ENCODE measurements at regions not wholly inside any gene's neighbourhood (a gene's known extent, or its start where the extent isn't known, plus 50 kb on each side); places are given as distances from the start of the nearest gene placed in this dataset.
A peak's percentile ranks its signal among the peaks of the same experiment; 100 is the strongest.
"Not testable (repeated sequence)": the region's sequence is repeated elsewhere in the genome, so short reads cannot be mapped to it uniquely, and the experiment has no call there.

DNA sequence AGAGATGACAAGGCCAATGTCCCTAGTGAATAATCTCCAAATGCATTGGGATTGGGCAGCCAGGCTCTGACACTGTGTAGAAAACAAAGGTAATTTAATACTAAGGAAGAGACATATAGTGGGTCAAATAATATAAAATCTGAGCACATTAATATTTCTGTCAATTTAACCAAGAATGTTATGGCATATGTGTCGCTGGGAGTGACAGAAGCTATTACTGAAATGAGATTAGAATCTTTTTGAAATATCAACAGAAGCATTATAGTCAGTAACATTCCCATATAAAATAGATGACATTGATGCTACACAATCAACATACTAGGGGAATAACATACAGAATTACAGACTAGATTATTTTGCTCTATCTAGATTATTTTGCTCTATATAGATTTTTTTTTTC is 114.0 kb downstream of the BLID start:
- no peaks in the 10 kb centered on the region for H3K36me3 Mint-ChIP-seq
- Histone ChIP-seq H3K9me3 (ENCODE audit: control insufficient read depth in 1 of 2, low read length in 2 of 2) (no peaks in the 10 kb centered on the region), H3K4me3 (ENCODE audit: low read length in 2 of 2) (no peak overlapping the region), H3K27ac (ENCODE audit: low read depth, low read length) (no peak overlapping the region), H3K27me3 (ENCODE audit: insufficient read depth, low read length) (no peaks in the 10 kb centered on the region), H3K36me3 (ENCODE audit: insufficient read depth, low read length) (no peaks in the 10 kb centered on the region), H3K4me1 (ENCODE audit: insufficient read depth, low read length) (no peaks in the 10 kb centered on the region)
- ChIA-PET CTCF (ENCODE audit: partially characterized antibody) (no interaction called here), POLR2A (ENCODE audit: partially characterized antibody) (no interaction called here)
- no peak for DNase-seq
- no peaks in the 10 kb centered on the region for H3K4me1 Mint-ChIP-seq
- intact Hi-C loops (cut with micrococcal nuclease), result no loop called here
- H3K4me3 Mint-ChIP-seq, result no peak overlapping the region
- H3K27me3 Mint-ChIP-seq, result no peaks in the 10 kb centered on the region
- peaks cover 0 to 3% (median under 1%) of the 10 kb centered on the region in 8 donors for H3K9me3 Mint-ChIP-seq
- H3K27ac Mint-ChIP-seq, result no peak overlapping the region

DNA sequence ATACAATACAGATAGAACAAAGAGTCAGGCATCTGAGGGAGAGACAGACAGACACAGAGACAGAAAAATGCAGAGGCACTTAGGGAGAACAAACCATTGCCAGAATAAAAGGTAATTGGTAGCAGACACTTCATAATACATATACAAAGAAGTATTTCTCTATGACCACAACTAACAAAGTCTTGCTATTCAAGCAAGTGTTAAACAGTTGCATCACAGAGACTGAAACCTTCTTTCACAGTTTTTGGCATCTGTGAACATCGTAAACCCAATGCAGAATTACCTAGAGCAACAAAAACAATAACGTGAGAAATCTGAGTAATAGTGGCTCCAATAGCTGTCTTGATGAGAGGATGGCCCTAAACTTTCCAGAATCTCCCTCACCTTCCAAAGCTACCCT is 116.4 kb downstream of the BLID start:
- H3K27me3 ChIP-seq (ENCODE audit: insufficient read depth, low read length), result no peaks in the 10 kb centered on the region
- no peaks in the 10 kb centered on the region for H3K36me3 ChIP-seq (ENCODE audit: insufficient read depth, low read length)
- peaks cover 0 to 2% of the 10 kb centered on the region in 2 donors for H3K27me3 Mint-ChIP-seq
- ChIA-PET CTCF (ENCODE audit: partially characterized antibody) (no interaction called here), POLR2A (ENCODE audit: partially characterized antibody) (no interaction called here)
- intact Hi-C loops (cut with micrococcal nuclease), result no loop called here
- no peaks in the 10 kb centered on the region for H3K4me1 ChIP-seq (ENCODE audit: insufficient read depth, low read length)
- H3K4me3 ChIP-seq (ENCODE audit: low read length in 2 of 2), result no peak overlapping the region
- no peak overlapping the region for H3K27ac ChIP-seq (ENCODE audit: low read depth, low read length)
- H3K36me3 Mint-ChIP-seq, result no peaks in the 10 kb centered on the region
- H3K27ac Mint-ChIP-seq, result no peak overlapping the region
- peaks cover 0 to 8% (median 2%) of the 10 kb centered on the region in 8 donors for H3K9me3 Mint-ChIP-seq
- no peaks in the 10 kb centered on the region for H3K9me3 ChIP-seq (ENCODE audit: control insufficient read depth in 1 of 2, low read length in 2 of 2)
- no peak for DNase-seq
- no peaks in the 10 kb centered on the region for H3K4me1 Mint-ChIP-seq
- no peak overlapping the region for H3K4me3 Mint-ChIP-seq

DNA sequence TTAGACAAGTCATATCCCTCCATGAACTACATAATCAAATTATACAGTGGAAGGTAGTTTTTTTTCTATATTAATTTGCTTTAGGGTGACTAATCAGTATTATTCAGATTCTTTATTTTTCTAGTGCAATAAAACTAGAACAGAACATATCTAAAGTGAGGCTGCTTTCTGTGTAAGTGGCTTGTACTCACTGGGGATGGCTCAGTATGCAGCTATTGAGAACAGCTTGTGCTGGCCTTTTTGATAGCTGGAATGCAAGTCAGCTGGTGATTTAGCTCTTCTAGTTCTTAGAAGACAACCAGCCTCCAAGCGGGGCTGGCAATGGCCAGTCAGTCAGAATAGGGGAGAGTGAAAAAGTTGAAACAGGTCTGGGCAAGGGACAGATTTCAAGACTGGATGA is 119.4 kb downstream of the BLID start:
- Mint-ChIP-seq H3K4me1 (no peaks in the 10 kb centered on the region), H3K4me3 (no peak overlapping the region), H3K36me3 (no peaks in the 10 kb centered on the region), H3K27ac (no peak overlapping the region), H3K27me3 (peaks cover 2 to 8% of the 10 kb centered on the region in 2 donors), H3K9me3 (peaks cover 0 to 13% (median 2%) of the 10 kb centered on the region in 8 donors)
- H3K27me3 ChIP-seq (ENCODE audit: insufficient read depth, low read length), result no peaks in the 10 kb centered on the region
- no peaks in the 10 kb centered on the region for H3K36me3 ChIP-seq (ENCODE audit: insufficient read depth, low read length)
- no peak overlapping the region for H3K27ac ChIP-seq (ENCODE audit: low read depth, low read length)
- CTCF ChIA-PET (ENCODE audit: partially characterized antibody), result no interaction called here
- H3K4me3 ChIP-seq (ENCODE audit: low read length in 2 of 2), result no peak overlapping the region
- H3K9me3 ChIP-seq (ENCODE audit: control insufficient read depth in 1 of 2, low read length in 2 of 2), result no peaks in the 10 kb centered on the region
- no peaks in the 10 kb centered on the region for H3K4me1 ChIP-seq (ENCODE audit: insufficient read depth, low read length)
- POLR2A ChIA-PET (ENCODE audit: partially characterized antibody), result no interaction called here
- intact Hi-C loops (cut with micrococcal nuclease), result no loop called here
- DNase-seq, result no peak

DNA sequence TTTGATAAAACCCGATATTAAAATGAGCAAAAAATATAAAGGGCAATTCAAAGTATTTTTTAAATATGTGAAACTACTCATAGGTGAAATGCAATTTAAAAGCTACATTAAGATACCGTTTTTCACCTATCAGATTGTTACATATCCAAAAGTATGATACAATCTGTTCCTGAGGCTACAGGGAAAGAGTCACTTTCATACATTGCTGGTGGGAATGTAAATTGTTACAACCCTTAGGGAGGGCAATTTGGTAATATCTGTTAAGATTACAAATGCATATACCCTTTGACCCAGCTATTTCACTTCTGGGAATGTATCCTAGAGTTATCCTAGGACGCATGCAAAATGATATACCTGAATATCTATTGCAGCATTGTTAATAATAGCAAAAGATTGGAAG is 132.1 kb downstream of the BLID start:
- ChIA-PET CTCF (ENCODE audit: partially characterized antibody) (no interaction called here), POLR2A (ENCODE audit: partially characterized antibody) (no interaction called here)
- H3K36me3 ChIP-seq (ENCODE audit: insufficient read depth, low read length), result no peaks in the 10 kb centered on the region
- Mint-ChIP-seq H3K27ac (no peak overlapping the region), H3K9me3 (no peaks in the 10 kb centered on the region), H3K4me3 (no peak overlapping the region), H3K4me1 (no peaks in the 10 kb centered on the region), H3K27me3 (no peaks in the 10 kb centered on the region), H3K36me3 (no peaks in the 10 kb centered on the region)
- no peak for DNase-seq
- no peaks in the 10 kb centered on the region for H3K27me3 ChIP-seq (ENCODE audit: insufficient read depth, low read length)
- H3K9me3 ChIP-seq (ENCODE audit: control insufficient read depth in 1 of 2, low read length in 2 of 2), result no peaks in the 10 kb centered on the region
- H3K27ac ChIP-seq (ENCODE audit: low read depth, low read length), result no peak overlapping the region
- H3K4me3 ChIP-seq (ENCODE audit: low read length in 2 of 2), result no peak overlapping the region
- intact Hi-C loops (cut with micrococcal nuclease), result no loop called here
- no peaks in the 10 kb centered on the region for H3K4me1 ChIP-seq (ENCODE audit: insufficient read depth, low read length)

DNA sequence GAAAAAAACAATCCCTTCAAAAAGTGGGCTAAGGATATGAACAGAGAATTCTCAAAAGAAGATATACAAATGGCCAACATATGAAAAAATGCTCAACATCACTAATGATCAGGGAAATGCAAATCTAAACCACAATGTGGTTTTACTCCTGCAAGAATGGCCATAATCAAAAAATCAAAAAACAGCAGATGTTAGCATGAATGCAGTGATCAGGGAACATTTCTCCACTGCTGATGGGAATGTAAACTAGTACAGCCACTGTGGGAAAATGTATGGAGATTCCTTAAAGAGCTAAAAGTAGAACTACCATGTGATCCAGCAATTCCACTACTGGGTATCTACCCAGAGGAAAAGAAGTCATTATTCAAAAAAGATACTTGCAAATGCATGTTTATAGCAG is 138.1 kb downstream of the BLID start:
- H3K4me1 ChIP-seq (ENCODE audit: insufficient read depth, low read length); H3K36me3 ChIP-seq (ENCODE audit: insufficient read depth, low read length); H3K4me3 Mint-ChIP-seq; POLR2A ChIA-PET (ENCODE audit: partially characterized antibody); H3K27me3 Mint-ChIP-seq; CTCF ChIA-PET (ENCODE audit: partially characterized antibody); H3K9me3 ChIP-seq (ENCODE audit: control insufficient read depth in 1 of 2, low read length in 2 of 2); H3K27me3 ChIP-seq (ENCODE audit: insufficient read depth, low read length); H3K36me3 Mint-ChIP-seq; H3K4me3 ChIP-seq (ENCODE audit: low read length in 2 of 2); H3K27ac ChIP-seq (ENCODE audit: low read depth, low read length); H3K27ac Mint-ChIP-seq; H3K4me1 Mint-ChIP-seq; DNase-seq; intact Hi-C loops (cut with micrococcal nuclease): not testable (repeated sequence)
- peaks cover 2 to 26% (median 8%) of the 10 kb centered on the region in 8 donors for H3K9me3 Mint-ChIP-seq

DNA sequence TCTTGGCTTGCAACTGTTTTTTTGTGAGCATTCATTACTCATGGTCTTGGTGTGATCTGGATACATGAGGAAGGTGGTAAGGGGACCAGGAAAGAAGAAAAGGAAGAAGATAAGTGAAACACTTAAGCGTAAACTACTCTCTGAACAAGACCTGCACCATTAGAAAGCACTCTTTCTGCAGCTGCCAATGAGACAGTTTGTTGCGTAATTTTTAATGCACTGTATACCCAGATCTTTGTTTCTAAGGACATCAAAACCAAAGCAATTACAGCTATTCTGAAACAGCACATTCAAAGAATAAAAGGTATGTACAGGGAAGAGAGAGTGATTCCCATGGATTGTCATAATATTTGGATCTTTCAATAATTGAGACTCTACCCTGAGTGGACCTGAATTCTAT is 147.4 kb downstream of the BLID start:
- Histone ChIP-seq H3K36me3 (ENCODE audit: insufficient read depth, low read length) (no peaks in the 10 kb centered on the region), H3K27ac (ENCODE audit: low read depth, low read length) (no peak overlapping the region), H3K27me3 (ENCODE audit: insufficient read depth, low read length) (no peaks in the 10 kb centered on the region), H3K9me3 (ENCODE audit: control insufficient read depth in 1 of 2, low read length in 2 of 2) (no peaks in the 10 kb centered on the region), H3K4me1 (ENCODE audit: insufficient read depth, low read length) (no peaks in the 10 kb centered on the region), H3K4me3 (ENCODE audit: low read length in 2 of 2) (no peak overlapping the region)
- Mint-ChIP-seq H3K27me3 (peaks cover 0 to 5% of the 10 kb centered on the region in 2 donors), H3K36me3 (no peaks in the 10 kb centered on the region), H3K4me3 (no peak overlapping the region), H3K27ac (no peak overlapping the region), H3K9me3 (peaks cover 0 to 9% (median 5%) of the 10 kb centered on the region in 8 donors), H3K4me1 (peaks cover 0 to 13% (median 0%) of the 10 kb centered on the region in 4 donors)
- ChIA-PET CTCF (ENCODE audit: partially characterized antibody) (no interaction called here), POLR2A (ENCODE audit: partially characterized antibody) (no interaction called here)
- DNase-seq, result no peak
- intact Hi-C loops (cut with micrococcal nuclease), result no loop called here

DNA sequence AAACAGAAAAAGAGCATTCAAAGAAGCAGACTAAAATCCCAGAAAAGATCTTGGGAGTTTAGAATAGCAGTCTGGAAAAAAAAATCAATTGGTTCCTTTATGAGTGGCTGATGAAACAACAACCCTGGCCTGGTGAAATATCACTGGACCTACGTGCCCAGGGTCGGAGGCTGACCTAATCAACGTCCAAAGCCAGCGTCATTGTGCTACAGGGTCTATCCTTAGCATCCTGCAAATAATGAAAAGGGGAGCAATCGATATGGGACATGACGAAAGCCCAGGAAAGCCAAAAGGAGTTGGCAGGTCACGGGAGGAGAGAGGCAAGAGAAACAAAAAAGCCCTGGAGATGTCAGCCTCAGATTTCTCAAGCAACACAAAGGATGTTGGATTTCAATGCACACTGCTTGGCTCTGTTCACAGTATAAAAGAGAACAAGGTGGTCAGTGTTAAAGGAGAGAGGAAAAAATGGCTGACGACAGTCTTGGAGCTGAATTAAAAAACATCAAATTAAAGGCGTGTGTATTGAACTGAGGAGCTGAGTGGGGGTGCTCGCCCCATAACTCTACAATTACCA is 148.8 kb downstream of the BLID start:
- H3K27me3 ChIP-seq (ENCODE audit: insufficient read depth, low read length), result no peaks in the 10 kb centered on the region
- ChIA-PET POLR2A (ENCODE audit: partially characterized antibody) (no interaction called here), CTCF (ENCODE audit: partially characterized antibody) (no interaction called here)
- no peak overlapping the region for H3K4me3 ChIP-seq (ENCODE audit: low read length in 2 of 2)
- Mint-ChIP-seq H3K36me3 (no peaks in the 10 kb centered on the region), H3K4me1 (peaks cover 0 to 13% (median 0%) of the 10 kb centered on the region in 4 donors), H3K4me3 (no peak overlapping the region), H3K27me3 (peaks cover 0 to 5% of the 10 kb centered on the region in 2 donors), H3K27ac (peak overlapping the region in 1 of 7 donors; percentile 57), H3K9me3 (peaks cover 0 to 4% (median 0%) of the 10 kb centered on the region in 8 donors)
- DNase-seq, result no peak
- H3K36me3 ChIP-seq (ENCODE audit: insufficient read depth, low read length), result no peaks in the 10 kb centered on the region
- H3K27ac ChIP-seq (ENCODE audit: low read depth, low read length), result no peak overlapping the region
- no peaks in the 10 kb centered on the region for H3K4me1 ChIP-seq (ENCODE audit: insufficient read depth, low read length)
- no peaks in the 10 kb centered on the region for H3K9me3 ChIP-seq (ENCODE audit: control insufficient read depth in 1 of 2, low read length in 2 of 2)
- intact Hi-C loops (cut with micrococcal nuclease), result no loop called here

DNA sequence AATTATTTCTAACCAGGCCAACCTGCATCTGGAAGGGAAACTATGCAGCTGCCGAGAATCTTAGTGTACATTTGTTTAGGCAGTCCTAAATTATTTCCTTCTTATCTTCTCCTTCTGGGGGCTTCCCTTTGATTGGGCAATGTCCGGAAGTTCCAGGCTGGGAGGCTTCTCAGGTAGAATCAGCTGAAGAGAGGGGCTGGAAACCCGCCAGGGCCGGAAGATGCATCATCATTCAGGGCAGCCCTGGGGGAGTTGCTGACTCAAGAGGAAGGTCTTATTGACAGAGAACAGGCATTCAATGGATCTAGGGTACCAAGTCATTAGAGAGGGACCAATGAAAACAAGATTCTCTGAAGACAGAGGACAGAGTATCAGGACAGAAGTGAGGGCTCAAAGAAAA is 150.7 kb downstream of the BLID start:
- H3K9me3 Mint-ChIP-seq, result peaks cover 0 to 4% (median 0%) of the 10 kb centered on the region in 8 donors
- H3K9me3 ChIP-seq (ENCODE audit: control insufficient read depth in 1 of 2, low read length in 2 of 2), result no peaks in the 10 kb centered on the region
- no peaks in the 10 kb centered on the region for H3K4me1 ChIP-seq (ENCODE audit: insufficient read depth, low read length)
- peaks cover 0 to 13% (median 0%) of the 10 kb centered on the region in 4 donors for H3K4me1 Mint-ChIP-seq
- peaks cover 0 to 5% of the 10 kb centered on the region in 2 donors for H3K27me3 Mint-ChIP-seq
- no peaks in the 10 kb centered on the region for H3K27me3 ChIP-seq (ENCODE audit: insufficient read depth, low read length)
- H3K27ac Mint-ChIP-seq, result no peak overlapping the region
- ChIA-PET CTCF (ENCODE audit: partially characterized antibody) (no interaction called here), POLR2A (ENCODE audit: partially characterized antibody) (no interaction called here)
- H3K36me3 ChIP-seq (ENCODE audit: insufficient read depth, low read length), result no peaks in the 10 kb centered on the region
- intact Hi-C loops (cut with micrococcal nuclease), result no loop called here
- no peak overlapping the region for H3K4me3 Mint-ChIP-seq
- H3K36me3 Mint-ChIP-seq, result no peaks in the 10 kb centered on the region
- H3K4me3 ChIP-seq (ENCODE audit: low read length in 2 of 2), result no peak overlapping the region
- no peak for DNase-seq
- H3K27ac ChIP-seq (ENCODE audit: low read depth, low read length), result no peak overlapping the region
